Large intestine (tissue), 3 donors: ENCODE measurements at regions not wholly inside any gene's neighbourhood (a gene's known extent, or its start where the extent isn't known, plus 50 kb on each side); places are given as distances from the start of the nearest gene placed in this dataset.

Source experiments
- DNase-seq, 2 donors: peaks; one replicate each; pipeline versions ENCODE4 v3.0.0 to v3.0.0-alpha.2; 2013
- H3K27ac ChIP-seq: one replicate; pipeline ENCODE4 v1.5.1; 2013; ENCODE audit warnings: low read length
- H3K27me3 ChIP-seq: 2 replicates; pipeline ENCODE4 v1.6.1; 2013; ENCODE audit warnings: low read length; ENCODE audit not compliant: control insufficient read depth, insufficient read depth
- H3K36me3 ChIP-seq: 2 replicates; pipeline ENCODE4 v1.6.1; 2013; ENCODE audit warnings: low read length; ENCODE audit not compliant: control insufficient read depth, insufficient read depth
- H3K4me1 ChIP-seq: one replicate; pipeline ENCODE4 v1.6.1; 2013; ENCODE audit warnings: low read length; ENCODE audit not compliant: control insufficient read depth, insufficient read depth
- H3K4me3 ChIP-seq: one replicate; pipeline ENCODE4 v1.5.1; 2013; ENCODE audit warnings: low read length
- H3K9me3 ChIP-seq: one replicate; pipeline ENCODE4 v1.6.1; 2013; ENCODE audit warnings: mild to moderate bottlenecking, low read depth, low read length, moderate library complexity; ENCODE audit not compliant: control insufficient read depth
- WGBS: methylation state at CpG from one replicate; pipeline ENCODE4 v1.1.5; 2013; ENCODE audit warnings: low lambda C conversion rate; ENCODE audit not compliant: insufficient coverage; 5-methylcytosine and 5-hydroxymethylcytosine counted together

DNA sequence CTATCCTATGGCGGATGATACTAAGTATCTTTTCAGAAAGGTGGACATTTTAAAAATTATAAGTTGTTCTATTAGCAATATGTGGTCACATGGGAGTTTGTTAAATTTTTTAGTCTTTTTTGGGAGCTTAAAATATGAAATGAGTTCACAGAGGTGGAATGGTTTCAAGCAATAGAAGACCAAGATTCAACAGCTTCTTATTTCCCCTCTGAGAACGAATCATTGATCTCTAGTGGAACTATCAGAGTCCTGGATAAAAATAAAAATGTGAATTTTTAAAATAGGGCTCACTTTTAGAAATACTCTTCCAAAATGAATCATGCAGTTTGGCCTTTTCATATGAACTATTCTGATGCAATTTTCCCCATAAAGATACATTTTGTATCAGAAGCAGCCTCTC is 467.7 kb upstream of the KLF6 start:
- Histone ChIP-seq H3K36me3 (no peaks in the 10 kb centered on the region), H3K27ac (no peak overlapping the region), H3K9me3 (no peaks in the 10 kb centered on the region), H3K4me1 (no peaks in the 10 kb centered on the region), H3K4me3 (no peak overlapping the region), H3K27me3 (peaks cover 3% of the 10 kb centered on the region)
- no peak for DNase-seq
- 92% methylated on average over 2 of the region's 2 CpGs for WGBS

DNA sequence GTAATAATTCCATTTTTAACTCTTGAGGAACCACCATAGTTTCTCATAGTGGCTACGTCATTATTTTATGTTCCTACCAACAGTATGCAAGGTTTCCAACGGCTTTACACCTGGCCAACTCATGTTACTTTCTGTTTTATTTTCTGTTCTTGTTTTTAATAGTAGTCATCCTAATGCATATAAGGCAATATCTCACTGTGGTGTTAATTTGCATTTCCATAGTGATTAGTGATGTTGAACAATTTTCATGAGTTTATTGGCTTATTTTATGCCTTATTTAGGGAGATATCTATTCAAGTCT is 465.5 kb upstream of the KLF6 start:
- no peak for DNase-seq
- 90% methylated on average over 2 of the region's 2 CpGs for WGBS
- Histone ChIP-seq H3K9me3 (no peaks in the 10 kb centered on the region), H3K36me3 (no peaks in the 10 kb centered on the region), H3K4me1 (no peaks in the 10 kb centered on the region), H3K27ac (no peak overlapping the region), H3K27me3 (peaks cover 3% of the 10 kb centered on the region), H3K4me3 (no peak overlapping the region)

DNA sequence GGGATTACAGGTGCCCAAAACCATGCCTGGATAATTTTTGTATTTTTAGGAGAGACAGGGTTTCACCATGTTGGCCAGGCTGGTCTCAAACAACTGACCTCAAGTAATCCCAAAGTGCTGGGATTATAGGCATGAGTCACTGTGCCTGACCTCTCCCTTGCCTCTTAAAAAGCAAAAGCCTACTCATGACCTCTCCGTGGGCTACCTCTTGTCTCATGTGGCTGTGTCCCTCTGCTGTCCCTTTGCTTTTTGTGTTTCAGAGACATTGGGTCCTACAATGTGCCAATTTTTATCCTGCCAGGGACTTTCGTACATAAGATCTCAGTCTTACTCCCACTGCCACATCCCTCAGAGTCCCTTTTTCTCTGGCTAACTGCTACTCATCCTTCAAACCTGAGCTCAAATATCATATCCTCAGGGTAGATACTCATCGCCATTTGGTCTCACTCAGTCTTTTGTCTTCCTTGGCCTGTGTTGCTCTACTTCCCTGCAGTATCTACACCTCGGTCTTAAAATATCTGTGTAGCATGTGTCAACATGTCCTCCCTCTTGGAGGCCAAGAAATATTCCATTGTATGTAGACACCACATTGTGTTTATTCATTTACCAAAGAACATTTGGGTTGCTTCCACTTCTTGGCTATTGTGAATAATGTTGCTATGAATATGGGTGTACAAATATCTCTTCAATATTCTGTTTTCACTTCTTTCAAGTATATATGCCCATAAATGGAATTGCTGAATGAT is 465.0 kb upstream of the KLF6 start:
- H3K27me3 ChIP-seq = peaks cover 3% of the 10 kb centered on the region
- no peak overlapping the region for H3K27ac ChIP-seq
- DNase-seq = no peak
- no peaks in the 10 kb centered on the region for H3K4me1 ChIP-seq
- H3K4me3 ChIP-seq = no peak overlapping the region
- H3K36me3 ChIP-seq = no peaks in the 10 kb centered on the region
- 100% methylated on average over 1 of the region's 4 CpGs for WGBS
- H3K9me3 ChIP-seq = no peaks in the 10 kb centered on the region

DNA sequence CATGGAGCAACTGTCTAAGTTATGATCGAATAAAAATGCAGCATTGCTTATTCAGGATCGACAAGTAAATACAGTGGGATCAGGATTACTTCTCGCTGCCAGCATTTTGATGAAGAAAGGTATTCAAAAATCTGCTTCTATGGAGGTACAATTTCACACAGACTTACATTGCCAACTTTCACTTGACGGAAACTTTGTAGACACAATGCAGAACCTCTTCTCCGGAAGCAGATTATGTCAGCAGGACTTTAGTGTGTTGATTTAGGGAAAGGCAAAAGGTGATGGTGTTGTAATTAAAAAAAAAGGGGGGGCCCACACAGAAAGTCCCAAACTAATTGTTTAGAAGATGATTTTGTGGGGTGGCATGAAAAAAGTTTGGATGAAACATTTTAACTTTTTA is 462.4 kb upstream of the KLF6 start:
- Histone ChIP-seq H3K27me3 (peaks cover 3% of the 10 kb centered on the region), H3K4me3 (no peak overlapping the region), H3K36me3 (no peaks in the 10 kb centered on the region), H3K27ac (no peak overlapping the region), H3K4me1 (peaks cover 3% of the 10 kb centered on the region), H3K9me3 (no peaks in the 10 kb centered on the region)
- DNase-seq = no peak
- WGBS = 95% methylated on average over 4 of the region's 5 CpGs

DNA sequence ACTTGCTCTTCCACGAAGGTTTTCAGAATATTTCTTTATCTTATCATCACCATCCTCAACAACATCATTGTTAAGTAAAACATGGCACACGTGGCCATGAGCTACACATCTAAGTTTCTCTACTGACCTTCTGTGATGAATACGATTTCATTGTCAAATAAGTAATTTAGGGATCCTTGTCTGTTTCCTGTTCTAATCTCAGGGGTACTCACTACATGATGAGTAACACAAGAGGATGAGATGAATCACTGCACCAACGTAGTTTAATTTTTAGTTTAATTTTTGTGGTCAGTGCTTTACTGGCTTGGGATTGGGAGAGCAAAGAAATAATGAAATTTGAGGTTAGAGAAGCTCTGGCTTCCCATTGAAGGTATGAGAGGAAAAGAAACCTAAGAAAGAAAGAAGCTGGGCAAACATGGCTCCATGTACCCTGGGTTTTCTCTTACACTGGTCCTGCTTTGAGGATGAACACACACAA is 461.9 kb upstream of the KLF6 start:
- peaks cover 3% of the 10 kb centered on the region for H3K4me1 ChIP-seq
- no peaks in the 10 kb centered on the region for H3K36me3 ChIP-seq
- no peak overlapping the region for H3K4me3 ChIP-seq
- DNase-seq = no peak
- 80% methylated on average over 1 of the region's 4 CpGs for WGBS
- no peak overlapping the region for H3K27ac ChIP-seq
- H3K27me3 ChIP-seq = peaks cover 3% of the 10 kb centered on the region
- no peaks in the 10 kb centered on the region for H3K9me3 ChIP-seq

DNA sequence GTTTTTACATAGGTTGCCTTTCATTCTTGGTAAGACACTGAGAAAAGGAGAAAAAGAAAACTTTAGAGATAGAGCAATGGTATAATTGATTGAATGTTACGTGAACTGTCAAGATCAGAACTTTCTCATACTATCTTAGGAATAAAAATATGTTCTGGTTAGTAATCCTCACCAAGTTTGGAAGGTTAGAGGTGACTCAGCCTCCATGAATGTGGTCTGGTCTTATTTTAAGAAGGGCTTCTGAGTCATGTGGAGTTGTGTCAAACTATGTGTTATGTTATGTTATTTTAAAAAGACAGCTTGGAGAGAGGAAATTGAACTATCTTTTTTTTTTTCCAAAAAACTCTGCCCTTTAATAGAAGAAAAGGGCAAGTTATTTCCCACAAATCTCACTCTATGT is 458.6 kb upstream of the KLF6 start:
- no peaks in the 10 kb centered on the region for H3K36me3 ChIP-seq
- no peak for DNase-seq
- H3K9me3 ChIP-seq = no peaks in the 10 kb centered on the region
- H3K4me1 ChIP-seq = peaks cover 3% of the 10 kb centered on the region
- no peaks in the 10 kb centered on the region for H3K27me3 ChIP-seq
- WGBS = 100% methylated on average over 1 of the region's 1 CpG
- no peak overlapping the region for H3K4me3 ChIP-seq
- H3K27ac ChIP-seq = no peak overlapping the region

DNA sequence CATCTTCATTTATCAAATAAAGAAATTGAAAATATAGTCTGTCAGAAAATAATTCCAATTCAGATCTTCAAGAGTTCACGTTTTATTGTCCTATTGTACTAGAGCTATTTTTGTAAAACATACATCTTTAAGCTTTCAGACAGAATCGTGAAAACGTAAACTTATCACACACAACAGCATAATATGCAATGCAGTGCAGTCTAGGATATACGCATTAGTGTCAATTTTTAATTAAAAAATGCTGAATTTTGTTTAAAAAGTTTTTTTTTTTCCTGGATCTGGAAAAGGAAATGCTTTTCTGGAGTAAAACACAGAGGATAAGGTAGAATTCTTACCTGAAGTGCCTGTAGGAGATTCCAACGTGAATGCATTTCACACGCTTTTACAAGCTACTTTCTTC is 458.2 kb upstream of the KLF6 start:
- no peak overlapping the region for H3K4me3 ChIP-seq
- peak overlapping the region; percentile 72 for H3K27ac ChIP-seq
- 91% methylated on average over 4 of the region's 6 CpGs for WGBS

DNA sequence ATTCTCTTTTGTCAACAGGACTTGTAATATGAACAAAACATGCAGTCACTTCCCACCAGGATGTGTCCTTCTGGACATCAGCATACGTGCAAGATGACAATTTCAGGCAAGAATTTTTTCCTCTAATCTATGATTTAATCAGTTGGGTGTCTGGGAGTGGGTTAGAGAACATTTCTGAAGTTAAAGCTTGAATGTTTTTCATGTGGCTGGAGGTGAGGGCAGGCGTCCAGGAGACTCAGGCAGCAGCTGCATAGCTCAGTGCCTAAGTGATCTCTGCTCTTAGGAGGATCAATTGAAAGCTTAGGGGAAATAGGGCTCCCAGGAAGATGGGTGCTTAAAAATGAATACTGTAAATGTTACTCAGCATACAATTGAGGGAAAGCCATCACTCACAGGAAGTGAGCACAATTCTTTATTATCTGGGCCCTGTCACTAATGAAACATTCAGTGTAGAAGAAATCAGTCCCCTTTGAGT is 457.6 kb upstream of the KLF6 start:
- no peak overlapping the region for H3K4me3 ChIP-seq
- WGBS = no CpG with 5 or more reads among the region's 2 CpGs
- H3K36me3 ChIP-seq = no peaks in the 10 kb centered on the region
- peak overlapping the region; percentile 72 for H3K27ac ChIP-seq
- no peak for DNase-seq
- no peaks in the 10 kb centered on the region for H3K27me3 ChIP-seq
- peaks cover 3% of the 10 kb centered on the region for H3K4me1 ChIP-seq
- no peaks in the 10 kb centered on the region for H3K9me3 ChIP-seq

More for the DNA sequence above, 458.2 kb upstream of the KLF6 start:
- no peak for DNase-seq
- Histone ChIP-seq H3K9me3 (no peaks in the 10 kb centered on the region), H3K36me3 (no peaks in the 10 kb centered on the region), H3K27me3 (no peaks in the 10 kb centered on the region), H3K4me1 (peaks cover 3% of the 10 kb centered on the region)

DNA sequence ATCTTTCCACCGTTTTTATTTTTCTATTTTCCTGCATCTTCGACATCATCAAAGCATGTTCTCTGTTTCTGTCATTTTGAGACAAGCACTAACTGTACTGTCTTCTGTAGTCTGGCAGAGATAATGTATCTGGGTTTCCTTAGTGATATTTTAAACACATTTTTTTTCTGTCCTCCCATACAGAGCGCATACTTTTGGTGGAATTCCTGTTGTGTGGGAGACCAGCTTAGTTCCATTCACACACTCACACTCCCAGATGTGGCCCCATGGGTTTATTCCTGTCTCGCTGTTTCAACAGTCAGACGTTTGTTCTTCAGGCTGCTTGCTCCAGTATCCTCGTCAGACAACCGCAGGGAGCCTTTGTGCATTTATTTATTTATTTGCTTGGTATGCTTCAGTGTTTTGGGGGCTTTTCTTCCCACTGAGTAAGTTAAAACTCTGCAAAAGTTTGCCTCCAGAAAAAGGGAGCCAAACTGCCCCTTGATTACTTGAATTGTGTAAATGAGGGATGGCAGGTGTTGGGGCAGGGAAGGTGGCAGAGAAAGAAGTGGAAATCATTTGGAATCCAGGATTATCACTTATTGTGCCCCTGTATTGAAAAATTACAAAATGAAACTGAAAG is 456.8 kb upstream of the KLF6 start:
- Histone ChIP-seq H3K4me1 (peaks cover 3% of the 10 kb centered on the region), H3K4me3 (no peak overlapping the region), H3K27ac (peak overlapping the region; percentile 72), H3K36me3 (no peaks in the 10 kb centered on the region), H3K27me3 (no peaks in the 10 kb centered on the region), H3K9me3 (no peaks in the 10 kb centered on the region)
- peak; percentile 43 to 62 for DNase-seq
- 28% methylated on average over 5 of the region's 7 CpGs for WGBS

DNA sequence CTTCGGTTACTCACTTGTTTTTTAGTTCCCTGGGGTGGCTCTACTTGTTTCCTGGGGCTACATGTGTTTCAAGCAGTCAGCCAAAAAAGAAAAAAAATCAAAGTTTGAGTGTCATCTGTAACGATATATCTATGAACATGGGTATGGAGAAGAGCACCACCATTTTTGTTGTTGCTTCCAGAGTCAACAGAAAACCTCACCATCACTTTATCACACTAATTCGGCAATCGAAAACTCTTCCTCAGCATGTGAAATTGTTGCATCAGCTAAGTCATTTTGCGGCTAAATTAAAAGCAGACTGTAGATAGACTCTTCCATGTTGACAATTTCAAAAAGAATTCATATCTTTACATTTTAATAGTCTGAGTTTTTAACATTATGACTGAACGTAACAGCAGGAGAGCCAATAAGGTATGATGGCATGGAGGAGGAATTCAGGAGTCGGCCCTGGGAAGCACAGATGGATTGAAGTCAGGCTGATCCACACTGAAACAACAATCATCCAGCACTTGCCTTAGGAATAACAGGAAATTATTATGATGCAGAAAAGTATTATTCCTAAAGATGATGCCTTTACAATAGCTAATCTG is 455.7 kb upstream of the KLF6 start:
- Histone ChIP-seq H3K27ac (no peak overlapping the region), H3K36me3 (no peaks in the 10 kb centered on the region), H3K27me3 (no peaks in the 10 kb centered on the region), H3K9me3 (no peaks in the 10 kb centered on the region), H3K4me3 (no peak overlapping the region), H3K4me1 (peaks cover 3% of the 10 kb centered on the region)
- WGBS = 100% methylated on average over 3 of the region's 7 CpGs
- DNase-seq = no peak
